ENCODE measurements at regions not wholly inside any gene's neighbourhood (a gene's known extent, or its start where the extent isn't known, plus 50 kb on each side); places are given as distances from the start of the nearest gene placed in this dataset.

DNA sequence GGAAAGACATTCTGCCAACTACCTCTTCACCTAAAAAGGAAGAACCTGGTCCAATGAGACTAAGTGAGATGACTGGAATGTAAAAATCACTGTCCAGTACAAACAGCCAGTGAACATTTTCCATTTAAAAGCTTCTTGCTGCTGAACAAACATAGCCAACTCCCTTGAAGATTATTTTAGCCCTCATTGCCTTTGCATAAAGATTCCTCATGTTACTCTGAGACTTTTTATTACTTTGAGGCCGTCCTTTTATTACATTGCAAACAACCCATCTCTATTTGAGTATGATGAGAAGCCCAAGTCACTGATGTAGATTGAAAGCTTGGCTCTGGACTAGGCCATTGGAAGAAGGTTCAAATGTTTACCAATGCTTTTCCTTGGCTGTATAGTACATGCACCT is 649.8 kb downstream of the CETN3 start:
- Histone ChIP-seq H3K9ac (replicated peaks in 1 of 4; ENCODE audit: extremely low read depth in 1 of 4, low read depth in 3 of 4, low read length in 3 of 4) (no peak overlapping the region), H3K36me3 (ENCODE audit: control insufficient read depth in 2 of 4, insufficient read depth in 4 of 4, low read length in 3 of 4) (no peaks in the 10 kb centered on the region), H3K4me1 (replicated peaks in 1 of 4; ENCODE audit: control insufficient read depth in 3 of 4, insufficient read depth in 4 of 4, low read length in 3 of 4) (no peaks in the 10 kb centered on the region), H3K23ac (ENCODE audit: insufficient read length) (no peak overlapping the region), H3K27me3 (replicated peaks in 1 of 4; ENCODE audit: control insufficient read depth in 3 of 4, extremely low read depth in 1 of 4, insufficient read depth in 3 of 4, low read length in 3 of 4) (no peaks in the 10 kb centered on the region), H3K23me2 (ENCODE audit: low read depth, low read length) (no peaks in the 10 kb centered on the region; the same call in 1 of the 2 replicates), H4K91ac (replicated peaks; ENCODE audit: insufficient read length, low read length) (no peak overlapping the region), H3K27ac (ENCODE audit: low read depth, low read length) (no peak overlapping the region), H3K79me2 (ENCODE audit: control insufficient read depth in 1 of 2, insufficient read depth in 2 of 2, low read length in 2 of 2) (no peaks in the 10 kb centered on the region), H3K4ac (replicated peaks; ENCODE audit: insufficient read length, low read depth, low read length) (no peak overlapping the region), H2AFZ (ENCODE audit: low read length) (no peak overlapping the region), H4K8ac (ENCODE audit: extremely low read depth, insufficient read depth, low read length) (no peak overlapping the region), H3K14ac (ENCODE audit: insufficient read length) (no peak overlapping the region), H3K9me3 (ENCODE audit: insufficient read depth in 2 of 2, low read depth in 1 of 2, low read length in 1 of 2) (no peaks in the 10 kb centered on the region), H2BK5ac (ENCODE audit: low read depth, low read length) (no peak overlapping the region), H3K56ac (replicated peaks; ENCODE audit: insufficient read length, low read depth, low read length) (no peak overlapping the region), H3K4me2 (ENCODE audit: insufficient read depth in 1 of 2, low read depth in 2 of 2, low read length in 2 of 2) (no peak overlapping the region), H2BK15ac (ENCODE audit: low read length) (no peak overlapping the region), H3K4me3 (ENCODE audit: extremely low read depth in 1 of 4, insufficient read depth in 2 of 4, low read depth in 3 of 4, low read length in 4 of 4) (no peak overlapping the region), H2AK5ac (ENCODE audit: low read depth, low read length) (no peak overlapping the region), H2BK20ac (ENCODE audit: low read length) (no peak overlapping the region), H3K18ac (ENCODE audit: extremely low read depth, low read length) (no peak overlapping the region), H3K79me1 (ENCODE audit: low read depth, low read length) (no peaks in the 10 kb centered on the region), H2BK120ac (replicated peaks; ENCODE audit: low read depth, low read length) (no peak overlapping the region), H4K5ac (ENCODE audit: insufficient read length, low read depth, low read length) (no peak overlapping the region), H2BK12ac (ENCODE audit: low read depth, low read length) (no peak overlapping the region), H4K20me1 (replicated peaks in 1 of 2; ENCODE audit: control insufficient read depth in 1 of 2, insufficient read depth in 2 of 2, low read length in 2 of 2) (no peaks in the 10 kb centered on the region)
- no peak for DNase-seq (ENCODE audit: low read depth in 1 of 2, low spot score in 2 of 2)
- WGBS, 2 experiments (ENCODE audit: extremely low coverage in 1 of 2, insufficient coverage in 1 of 2, insufficient read length in 1 of 2, insufficient replicate concordance in 2 of 2, low coverage in 1 of 2, low lambda C conversion rate in 2 of 2, missing lambda C conversion rate in 1 of 2) = 95% methylated on average over 1 of the region's 1 CpG; no CpG with 5 or more reads in 1 of the 2 experiments
- ChIA-PET POLR2A (ENCODE audit: partially characterized antibody) (no interaction called here), CTCF (ENCODE audit: partially characterized antibody) (no interaction called here)
- no peak for FAIRE-seq
- TF ChIP-seq RAD21 (IDR thresholded peaks at IDR 0.05 in 1 of 2, conservative IDR thresholded peaks at IDR 0.05 in 1 of 2; ENCODE audit: low read depth in 2 of 2, low read length in 2 of 2) (no peak), CHD1 (IDR thresholded peaks at IDR 0.05; ENCODE audit: low read depth, low read length) (no peak), SP2 (IDR thresholded peaks at IDR 0.05; ENCODE audit: low read length) (no peak), TAF7 (optimal IDR thresholded peaks at IDR 0.05; ENCODE audit: borderline replicate concordance, low read depth, low read length) (no peak), SRF (IDR thresholded peaks at IDR 0.05; ENCODE audit: low read depth, low read length) (no peak), POU5F1 (IDR thresholded peaks at IDR 0.05; ENCODE audit: low read depth, low read length) (no peak), HDAC6 (IDR thresholded peaks at IDR 0.05; ENCODE audit: low read depth, low read length) (no peak), SP1 (IDR thresholded peaks at IDR 0.05; ENCODE audit: low read depth, low read length) (no peak)
